ENCODE measurements at regions not wholly inside any gene's neighbourhood (a gene's known extent, or its start where the extent isn't known, plus 50 kb on each side); places are given as distances from the start of the nearest gene placed in this dataset.
"Not testable (repeated sequence)": the region's sequence is repeated elsewhere in the genome, so short reads cannot be mapped to it uniquely, and the experiment has no call there.

DNA sequence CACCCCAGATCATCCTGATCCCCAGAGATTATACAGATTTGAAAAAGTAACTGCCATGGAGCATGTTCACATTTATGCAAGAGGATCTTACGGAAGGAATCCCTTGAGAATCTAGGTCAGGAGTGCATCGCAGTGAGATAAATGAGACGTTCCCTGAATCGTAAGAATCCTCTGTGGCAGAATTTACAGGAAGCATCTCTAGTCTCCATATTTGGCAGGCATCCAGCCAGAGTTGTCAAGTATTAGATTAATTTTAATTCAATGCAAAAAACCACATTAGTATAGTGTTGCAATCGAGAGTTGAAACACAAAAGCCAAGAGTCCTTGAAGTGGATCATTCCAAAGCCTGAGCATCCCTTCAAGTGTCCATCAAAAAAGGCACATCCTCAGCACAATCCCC, 100.8 kb downstream of the RRAGC start:
- DNase-seq (ENCODE audit: low spot score), result no peak

DNA sequence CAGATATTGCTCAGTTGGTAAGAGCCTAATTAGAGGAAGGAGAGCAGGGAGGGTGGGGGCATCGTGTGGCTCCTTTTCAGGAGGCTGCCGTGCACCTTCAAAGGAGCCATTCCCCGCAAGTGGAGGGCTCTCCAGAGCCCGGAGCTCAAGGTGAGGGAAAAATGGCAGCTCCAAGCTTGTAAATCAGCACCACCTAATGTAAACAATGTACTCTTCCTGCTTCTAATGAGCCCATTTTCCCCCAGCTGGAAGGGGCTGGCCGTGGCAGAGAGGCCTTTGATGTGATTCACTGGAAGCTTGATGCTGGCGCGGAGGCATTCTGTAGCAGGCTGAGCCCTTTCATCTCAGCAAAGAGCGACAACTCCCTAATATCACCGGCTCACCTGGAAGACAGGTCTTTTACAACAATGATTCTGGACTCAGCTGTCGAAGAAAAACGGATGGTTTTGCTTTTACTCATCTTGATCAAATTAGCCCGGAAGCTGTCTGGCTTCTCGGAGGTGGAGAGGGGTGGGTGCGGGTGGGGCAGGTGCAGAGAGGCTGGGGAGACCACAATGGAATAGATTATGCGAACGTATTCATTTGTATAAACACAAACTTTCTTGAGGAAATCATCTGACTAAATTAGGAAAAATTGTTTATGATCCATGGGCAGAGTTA, 112.5 kb downstream of the RRAGC start:
- peak; percentile 75 for DNase-seq (ENCODE audit: low spot score)

- DNase-seq (ENCODE audit: low spot score), result no peak
Measured at GRCh38 chr1:38746402-38746935, 113.1 kb downstream of the RRAGC start.

- peak; percentile 47 for DNase-seq (ENCODE audit: low spot score)
Measured at GRCh38 chr1:38745476-38746401, 113.8 kb downstream of the RRAGC start.

DNA sequence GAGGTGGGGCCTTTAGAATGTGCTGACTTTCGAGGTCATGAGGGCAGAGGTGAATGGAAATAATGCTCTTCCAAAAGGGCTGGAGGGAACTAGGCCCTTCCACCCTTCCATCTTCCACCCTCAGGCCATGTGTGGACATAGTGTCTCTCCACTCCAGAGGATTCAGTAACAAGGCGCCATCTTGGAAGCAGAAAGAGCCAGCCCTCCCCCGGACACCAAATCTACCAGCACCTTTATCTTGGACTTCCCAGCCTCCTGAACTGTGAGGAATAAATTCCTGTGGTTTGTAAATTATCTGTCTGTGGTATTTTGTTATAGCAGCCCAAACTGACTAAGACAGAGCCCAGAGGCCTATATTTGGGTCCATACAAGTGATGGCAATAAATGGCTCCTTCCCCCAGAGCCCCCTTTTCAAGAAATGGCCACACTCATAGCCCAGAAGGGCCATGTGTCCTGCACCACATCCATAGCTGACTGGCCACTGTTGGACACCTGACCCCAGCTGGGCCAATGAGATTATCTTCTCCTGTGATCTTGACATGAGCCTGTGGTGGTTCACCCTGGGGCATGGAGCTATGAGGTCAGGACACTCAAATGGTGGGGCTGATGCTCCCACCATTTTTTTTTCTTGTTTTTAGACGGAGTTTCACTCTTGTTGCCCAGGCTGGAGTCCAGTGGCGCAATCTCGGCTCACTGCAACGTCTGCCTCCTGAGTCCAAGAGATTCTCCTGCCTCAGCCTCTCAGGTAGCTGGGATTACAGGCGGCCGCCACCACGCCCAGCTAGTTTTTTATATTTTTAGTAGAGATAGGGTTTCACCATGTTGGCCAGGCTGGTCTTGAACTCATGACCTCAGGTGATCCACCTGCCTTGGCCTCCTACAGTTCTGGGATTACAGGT, 114.9 kb downstream of the RRAGC start:
- no peak for DNase-seq (ENCODE audit: low spot score)

- no peak for DNase-seq (ENCODE audit: low spot score)
Measured at GRCh38 chr1:38743184-38743583, 116.4 kb downstream of the RRAGC start.

DNA sequence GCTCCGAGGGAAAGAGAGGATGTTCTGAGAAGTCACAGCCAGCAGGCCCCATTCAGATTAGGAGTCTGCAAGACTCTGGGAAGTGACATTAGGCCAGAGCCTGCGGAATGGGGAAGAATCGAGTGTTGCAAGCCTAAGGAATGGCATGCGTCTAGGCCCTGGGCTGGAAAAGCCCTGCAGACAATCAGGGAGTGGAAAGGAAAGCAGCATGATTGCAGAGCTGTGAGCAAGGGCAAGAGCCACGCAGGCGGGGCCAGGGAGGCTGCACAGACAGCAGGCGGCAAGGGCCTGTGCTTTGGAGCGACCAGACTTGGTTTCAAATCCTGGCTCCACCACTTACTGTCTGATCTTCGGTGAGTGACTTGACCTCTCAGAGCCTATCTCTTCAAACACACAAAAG, 118.2 kb downstream of the RRAGC start:
- DNase-seq (ENCODE audit: low spot score), result no peak

DNA sequence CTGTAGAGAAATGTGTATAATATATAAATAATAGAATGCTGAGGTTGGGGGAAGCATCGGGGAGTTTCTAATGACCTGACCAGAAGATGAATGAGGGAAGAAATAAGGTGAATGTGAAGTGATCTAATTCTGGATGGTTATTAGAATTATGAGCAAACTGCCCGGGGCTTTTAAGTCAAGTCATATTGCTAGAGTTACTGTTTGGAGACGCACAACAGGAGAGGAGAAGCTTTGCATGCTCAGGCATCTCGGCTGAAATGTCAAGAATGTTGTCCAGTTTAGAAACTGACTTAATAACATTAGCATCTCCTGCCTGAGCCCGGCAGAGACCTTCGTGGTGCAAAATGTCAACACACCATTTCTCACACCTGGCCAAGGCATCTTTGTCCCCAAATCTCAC, 119.1 kb downstream of the RRAGC start:
- DNase-seq (ENCODE audit: low spot score), result no peak

DNA sequence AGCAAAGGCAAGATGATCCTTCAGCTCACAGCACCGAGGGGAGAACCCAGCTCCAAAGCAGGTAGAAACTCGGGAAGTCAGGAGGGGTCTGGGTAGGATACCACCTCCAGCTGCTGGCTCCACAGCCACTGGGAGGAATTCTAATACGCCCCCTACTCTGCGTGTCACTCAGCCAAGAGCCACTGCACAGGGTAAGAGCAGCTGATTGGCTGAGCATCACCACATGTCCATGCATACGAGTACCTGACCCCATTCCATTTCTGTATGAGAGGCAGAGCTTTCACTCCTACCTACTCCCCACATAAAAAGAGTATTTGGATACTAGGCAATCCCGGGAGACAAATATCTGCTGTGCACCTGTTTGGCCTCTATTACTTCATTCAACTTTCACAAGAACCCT, 121.4 kb downstream of the RRAGC start:
- no peak for DNase-seq (ENCODE audit: low spot score)

DNA sequence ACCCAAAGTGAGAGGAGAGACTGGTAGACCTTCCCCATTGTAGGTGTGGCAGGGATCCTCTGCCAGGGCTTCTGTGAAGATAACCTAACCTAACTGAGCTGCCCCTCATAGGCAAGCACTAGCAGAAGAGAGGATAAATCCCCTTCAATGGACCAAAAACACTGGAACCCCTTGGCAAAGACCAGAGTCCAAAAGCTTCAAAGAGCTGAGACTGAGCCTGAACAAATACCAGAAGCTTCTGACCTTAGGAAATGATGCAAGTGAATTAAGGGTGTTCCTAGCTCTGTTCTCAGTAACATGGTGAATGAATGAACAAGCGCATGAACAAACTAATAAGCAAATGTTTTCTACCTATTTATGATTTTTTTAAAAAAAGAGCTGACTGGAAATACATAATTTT, 123.2 kb downstream of the RRAGC start:
- no peak for DNase-seq (ENCODE audit: low spot score)

DNA sequence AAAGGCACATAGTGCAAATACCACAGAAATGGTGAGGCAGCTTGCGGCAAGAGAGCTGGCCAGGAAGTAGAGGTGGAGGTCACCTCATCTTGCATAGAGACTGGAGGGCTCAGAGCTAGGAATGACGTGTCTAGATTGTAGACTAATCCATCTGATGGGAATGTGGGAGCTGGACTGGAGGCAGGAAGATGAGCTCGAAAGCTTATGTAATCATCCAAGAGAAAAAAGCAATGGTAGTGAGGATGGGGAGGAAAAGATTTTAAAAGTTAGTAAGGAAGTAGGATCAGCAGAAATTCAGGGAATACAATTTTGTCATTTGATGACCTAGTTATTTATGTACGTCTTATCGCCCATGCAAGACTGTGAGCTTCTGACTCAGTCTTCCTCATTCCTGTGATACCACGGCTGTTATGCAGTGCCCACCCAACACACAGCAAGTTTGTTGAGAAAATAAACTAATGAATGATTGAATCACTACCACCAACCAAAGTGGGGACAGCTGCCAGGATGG, 123.9 kb downstream of the RRAGC start:
- DNase-seq (ENCODE audit: low spot score), result no peak

DNA sequence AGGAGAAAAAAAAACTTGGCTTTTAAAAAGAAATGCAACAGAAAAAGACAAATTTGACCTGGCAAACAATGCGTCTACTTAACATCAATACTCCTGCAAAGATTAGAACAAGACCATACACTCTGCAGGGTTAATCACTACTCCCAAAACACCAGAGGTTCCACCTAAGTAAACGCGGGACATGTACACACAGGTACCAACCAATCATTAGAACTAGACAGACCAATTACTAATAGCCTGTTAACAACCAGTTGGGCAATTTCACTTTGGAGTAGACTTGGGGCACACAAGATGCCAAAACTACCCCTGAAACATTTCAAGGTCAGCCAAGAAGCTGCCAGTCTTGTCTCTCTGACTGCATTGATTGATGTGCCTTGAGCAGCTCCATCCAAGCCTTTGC, 125.8 kb downstream of the RRAGC start:
- no peak for DNase-seq (ENCODE audit: low spot score)

DNA sequence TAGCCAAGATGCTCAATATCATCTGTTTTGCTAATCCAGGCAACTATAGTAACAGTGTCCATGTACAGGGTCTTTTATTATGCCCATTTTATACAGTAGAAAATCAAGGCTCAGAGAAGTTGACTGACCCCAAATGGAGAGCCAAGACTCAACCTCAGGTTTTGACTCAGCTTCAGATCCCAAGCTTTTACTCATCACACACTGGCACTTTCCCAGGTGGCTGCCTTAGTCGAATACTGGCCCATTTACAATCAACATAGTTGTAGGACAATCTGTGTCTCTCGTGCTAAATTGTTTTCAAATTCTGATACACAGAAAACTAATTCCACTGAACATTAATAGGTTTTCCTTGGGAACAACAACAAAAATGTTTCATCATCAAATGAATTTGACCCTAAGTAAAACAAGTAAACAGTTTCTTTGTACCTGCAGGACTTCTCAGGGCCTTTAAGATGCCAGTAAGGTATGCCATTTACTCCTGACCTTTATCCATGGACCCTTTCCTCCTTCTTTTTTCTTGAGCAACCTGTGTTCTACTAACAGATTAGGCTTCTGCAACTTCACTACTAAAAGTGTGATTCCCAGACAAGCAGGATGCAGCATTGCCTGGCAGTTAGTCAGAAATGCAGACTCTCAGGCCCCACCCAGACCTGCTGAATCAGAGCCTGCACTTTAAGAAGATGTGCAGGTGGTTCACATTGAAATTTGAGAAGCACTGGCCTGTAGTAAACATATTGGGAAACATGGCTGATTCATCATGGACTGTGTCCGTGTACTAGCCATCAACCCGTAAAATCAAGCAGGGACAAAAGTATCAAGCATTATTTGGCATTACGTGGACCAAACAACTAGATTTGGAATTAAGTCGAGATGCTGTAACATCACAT, 128.8 kb downstream of the RRAGC start:
- DNase-seq (ENCODE audit: low spot score), result no peak

GRCh38 chr1:38728585-38728908, 131.0 kb downstream of the RRAGC start:
- DNase-seq (ENCODE audit: low spot score), result no peak

- no peak for DNase-seq (ENCODE audit: low spot score)
Measured at GRCh38 chr1:38727684-38728584, 131.6 kb downstream of the RRAGC start.

- not testable (repeated sequence) for DNase-seq (ENCODE audit: low spot score)
Measured at GRCh38 chr1:38725321-38725961, 134.1 kb downstream of the RRAGC start.

DNA sequence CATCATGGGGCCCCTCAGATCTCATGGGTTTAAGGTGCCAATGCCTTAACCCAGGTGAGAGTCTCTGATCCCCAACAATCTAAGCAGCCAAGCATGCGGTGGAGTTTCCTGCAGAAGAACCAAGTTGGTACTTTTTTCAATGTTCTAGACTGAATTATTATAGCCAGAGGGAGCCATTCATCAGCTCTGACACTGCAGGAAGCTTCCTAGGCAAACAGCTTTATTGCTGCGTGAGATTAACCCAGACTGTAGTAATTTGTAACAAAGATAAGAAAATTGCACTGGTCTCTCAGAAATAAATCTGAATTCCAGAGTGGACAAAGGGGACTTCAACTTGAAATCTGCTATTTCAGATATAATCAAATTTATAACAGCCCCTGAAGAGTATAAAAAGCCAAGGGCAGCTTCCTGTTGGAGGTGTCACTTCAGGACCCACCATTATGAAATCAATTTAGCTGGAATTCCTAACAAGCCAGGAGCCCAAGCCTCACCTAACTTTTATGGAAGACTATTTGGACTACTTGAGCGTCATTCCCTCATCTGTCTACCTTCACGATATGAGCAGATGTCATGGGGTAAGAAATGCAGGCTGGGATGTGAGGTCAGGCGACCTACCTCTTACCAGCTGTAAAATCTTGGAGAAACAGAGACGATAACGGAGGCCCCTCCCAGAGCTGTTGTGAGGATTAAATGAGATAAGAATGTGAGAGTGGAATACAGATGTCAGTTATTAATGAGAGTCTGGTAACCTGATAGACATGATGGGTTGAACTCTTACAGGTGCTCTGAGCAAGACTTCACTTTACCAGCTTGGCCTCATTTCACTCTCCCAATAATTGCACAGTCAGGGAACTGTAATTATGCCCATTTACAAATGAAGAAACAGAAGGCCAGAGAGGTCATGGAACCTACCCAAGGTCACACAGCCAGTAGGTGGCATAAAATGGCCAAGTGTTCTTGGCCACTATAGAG, 135.1 kb downstream of the RRAGC start:
- no peak for DNase-seq (ENCODE audit: low spot score)

- DNase-seq (ENCODE audit: low spot score), result no peak
Measured at GRCh38 chr1:38721816-38722215, 137.8 kb downstream of the RRAGC start.

All from HT-29 (cell line).